CMK (cell line): ENCODE measurements at regions not wholly inside any gene's neighbourhood (a gene's known extent, or its start where the extent isn't known, plus 50 kb on each side); places are given as distances from the start of the nearest gene placed in this dataset.

Experiments
- DNase-seq: peaks from one replicate; pipeline ENCODE4 v3.0.0-alpha.2; 2010; ENCODE audit warnings: low read depth

DNA sequence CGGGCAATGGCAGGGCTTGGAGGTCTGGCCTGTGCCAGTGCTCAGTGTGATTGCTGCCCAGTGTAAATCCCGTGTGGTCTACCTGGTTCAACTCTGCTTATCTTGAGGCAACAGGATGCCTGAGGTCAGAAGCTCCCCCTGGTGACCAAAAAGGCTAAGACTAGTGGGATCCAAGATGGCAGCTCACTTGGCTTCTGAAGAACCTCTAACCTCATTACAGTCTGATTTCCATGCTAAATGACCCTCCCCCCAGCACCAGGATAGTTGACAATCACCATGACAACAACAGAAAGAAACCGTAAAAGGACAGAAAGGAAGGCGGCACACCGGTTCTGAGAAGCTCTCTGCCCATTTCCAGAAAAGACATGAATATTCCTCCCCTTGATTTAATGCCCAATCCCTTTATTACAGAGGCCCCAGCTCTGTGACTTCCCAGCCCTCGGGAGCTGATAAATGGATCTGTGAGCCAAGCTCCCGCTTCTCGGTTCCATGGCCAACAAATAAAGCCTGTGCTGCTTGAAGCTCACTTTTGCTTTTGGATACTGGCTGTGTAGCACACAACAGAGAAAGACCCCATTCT, 398.4 kb downstream of the CTTN start:
- no peak for DNase-seq

DNA sequence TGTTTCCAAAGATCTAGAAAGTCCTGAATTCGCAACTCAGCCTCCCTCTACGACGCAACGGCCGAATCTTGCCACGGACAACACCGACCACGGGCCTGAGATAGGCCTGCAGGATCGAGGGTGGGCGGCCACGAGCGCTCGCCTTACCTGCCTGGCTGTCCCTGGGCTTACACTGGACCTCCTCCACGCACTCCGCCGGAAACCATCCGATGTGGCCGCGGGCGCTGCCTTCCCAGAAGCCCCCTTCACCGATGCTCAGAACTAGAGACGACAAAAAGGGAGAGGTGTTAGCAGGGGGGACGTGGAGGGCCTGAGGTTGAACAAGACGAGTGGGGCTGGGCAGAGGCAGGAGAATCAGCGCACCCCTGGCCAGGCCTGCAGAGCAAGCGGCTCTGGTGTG, 400.0 kb downstream of the CTTN start:
- DNase-seq, result no peak

DNA sequence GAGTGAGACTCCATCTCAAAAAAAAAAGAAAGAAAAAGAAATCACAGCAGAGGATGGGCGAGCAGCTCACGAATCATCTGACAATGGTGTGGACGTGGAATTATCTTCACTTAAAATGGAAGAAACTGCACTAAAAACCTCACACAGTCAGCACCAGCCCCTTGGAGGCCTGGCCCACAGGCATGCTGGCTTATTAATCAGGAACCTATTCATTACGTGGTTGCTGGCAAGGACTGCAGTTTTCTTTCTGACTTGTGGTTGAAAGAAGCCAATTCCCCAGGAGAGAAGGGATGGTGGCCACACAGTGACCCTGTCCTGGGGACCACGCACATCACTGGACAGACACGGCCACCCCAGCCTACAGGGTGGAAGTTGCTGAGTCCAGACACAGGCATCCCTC, 401.1 kb downstream of the CTTN start:
- DNase-seq, result no peak

DNA sequence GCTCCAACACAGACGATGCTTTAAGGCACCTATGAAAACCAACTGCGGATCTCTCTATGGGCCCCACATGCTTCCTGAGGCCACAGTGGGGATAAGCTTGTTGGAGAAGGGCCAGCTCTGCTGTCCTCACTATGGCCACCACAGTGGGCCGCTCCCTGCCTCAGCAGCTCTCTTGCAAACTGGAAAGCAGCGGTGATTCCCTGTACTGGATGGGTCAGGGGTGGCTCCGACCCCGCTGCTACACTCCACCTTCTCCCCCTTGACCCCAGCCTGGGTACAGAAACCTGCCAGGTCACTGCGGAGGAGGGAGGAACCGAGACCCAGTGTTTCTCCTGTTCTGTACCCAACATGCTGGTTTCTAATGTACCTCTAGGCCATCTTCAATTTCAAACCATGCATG, 403.9 kb downstream of the CTTN start:
- DNase-seq, result no peak

DNA sequence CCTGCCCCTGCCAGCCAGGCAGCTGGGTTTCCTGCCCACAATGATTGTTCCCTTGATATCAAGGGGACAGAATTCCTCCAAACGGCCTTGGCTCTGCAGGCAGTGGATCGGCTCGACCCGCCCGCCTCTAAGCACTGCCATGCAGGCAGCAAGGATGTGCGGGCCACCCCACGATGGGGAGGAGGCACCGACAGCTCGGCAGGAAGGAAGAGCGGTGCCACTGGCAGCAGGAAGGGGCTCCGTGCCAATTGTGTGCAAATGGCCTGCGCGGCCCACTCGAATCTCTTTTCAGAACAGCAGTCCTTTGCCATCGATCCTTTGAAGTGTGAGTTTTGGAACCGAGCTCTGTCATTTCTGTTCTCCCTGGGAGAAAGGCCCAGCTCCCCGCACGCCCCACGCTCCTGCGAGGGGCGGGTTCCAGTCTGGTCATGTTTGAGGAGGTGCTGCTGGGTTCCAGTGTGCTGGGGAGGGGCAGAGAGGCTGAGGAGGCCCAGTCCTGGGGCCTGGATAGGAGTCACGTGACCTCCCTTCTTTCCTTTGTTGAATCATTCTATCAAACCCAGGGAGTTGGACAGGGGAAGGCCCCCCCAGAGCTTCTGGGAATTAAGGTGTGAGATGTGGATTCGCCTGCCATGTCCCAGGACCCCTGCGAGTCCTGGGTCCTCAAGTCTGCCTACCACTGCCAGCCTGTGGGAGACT, 406.0 kb downstream of the CTTN start:
- DNase-seq, result no peak

DNA sequence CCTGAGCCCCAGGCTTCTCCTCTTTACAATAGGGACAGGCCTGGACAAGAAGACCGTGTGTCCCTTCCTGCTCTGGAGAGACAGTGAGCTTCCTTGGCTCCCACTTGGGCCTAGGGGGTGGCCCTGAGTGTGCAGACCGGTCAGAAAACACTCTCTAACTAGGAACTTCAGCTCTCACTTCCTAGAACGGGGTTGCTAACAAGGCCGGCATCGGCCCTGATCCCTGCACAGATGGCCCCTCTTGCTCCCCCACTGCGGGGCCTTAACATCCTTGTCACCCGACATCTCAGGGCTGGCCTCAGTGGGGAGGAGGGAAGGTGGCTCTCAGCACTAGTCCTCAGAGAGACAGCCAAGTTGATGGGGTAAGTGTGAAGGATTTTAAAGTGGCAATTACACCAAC, 406.9 kb downstream of the CTTN start:
- no peak for DNase-seq

DNA sequence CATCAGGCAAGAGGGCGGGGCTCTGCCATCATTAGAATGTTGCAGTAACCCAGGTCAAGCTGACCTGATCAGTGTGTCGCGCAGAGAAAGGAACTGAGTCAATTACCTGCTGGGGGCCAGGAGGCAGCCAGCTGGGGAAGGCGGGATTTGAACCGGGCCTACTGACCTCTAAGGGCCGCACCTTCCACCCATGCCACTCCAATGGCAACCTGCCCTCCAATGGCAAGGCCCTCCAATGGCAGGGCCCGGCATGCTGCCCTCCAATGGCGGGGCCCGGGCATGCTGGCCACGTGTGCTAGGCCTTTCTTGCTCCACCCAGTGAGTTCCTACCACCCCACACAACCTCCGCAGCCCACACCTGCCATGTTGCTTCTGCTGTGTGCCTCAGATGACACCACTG, 407.6 kb downstream of the CTTN start:
- DNase-seq, result no peak

DNA sequence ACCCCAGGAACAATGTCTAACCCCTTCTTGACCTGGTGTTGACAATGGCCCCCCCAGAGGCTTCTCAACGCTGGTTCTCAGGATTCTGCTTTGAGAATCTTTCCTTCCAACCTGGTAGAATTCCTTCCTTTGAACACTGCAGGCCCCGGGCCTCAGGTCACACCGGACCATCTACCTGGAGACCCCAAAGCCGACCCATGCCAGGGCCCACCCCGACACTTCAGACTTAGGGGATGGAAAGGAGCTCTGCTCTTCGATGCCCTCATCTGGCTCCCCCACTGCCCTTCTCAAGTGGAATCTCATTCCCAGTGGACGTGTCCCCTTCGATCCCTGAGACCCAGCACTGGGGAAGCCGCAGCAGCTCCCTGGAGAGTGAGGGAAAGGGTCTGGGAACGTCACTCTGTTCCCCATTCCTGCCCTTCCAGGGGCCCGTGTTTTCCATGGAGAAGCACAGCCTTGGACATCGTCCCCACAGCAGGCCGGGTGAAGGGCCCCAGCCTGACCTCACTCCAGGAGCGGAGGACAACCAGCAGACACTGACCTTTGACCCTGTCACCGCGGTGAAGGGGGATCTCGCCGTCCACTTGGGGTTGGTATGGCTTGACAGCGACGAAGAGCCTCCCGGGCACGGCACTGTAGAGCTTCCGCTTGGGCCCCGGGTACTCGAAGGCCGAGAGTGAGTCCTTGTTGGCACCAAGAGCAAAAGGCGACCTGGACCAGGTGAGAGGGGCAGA, 408.3 kb downstream of the CTTN start:
- DNase-seq, result no peak

DNA sequence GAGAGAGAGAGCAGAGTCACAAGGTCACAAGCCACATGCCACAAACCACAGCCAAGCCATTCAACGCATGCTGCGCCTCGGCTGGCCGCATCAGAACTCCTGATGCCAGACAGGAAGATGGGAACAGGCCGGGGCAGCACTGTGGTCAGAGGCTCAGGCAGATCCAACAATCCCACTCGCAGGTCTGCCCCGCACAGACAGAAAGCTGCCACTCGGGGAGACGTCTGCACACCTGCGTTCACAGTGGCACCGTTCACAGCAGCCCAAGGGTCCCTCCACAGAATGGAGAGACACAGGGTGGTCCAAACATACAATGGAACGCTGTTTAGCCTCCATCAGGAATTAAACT, 408.8 kb downstream of the CTTN start:
- no peak for DNase-seq

DNA sequence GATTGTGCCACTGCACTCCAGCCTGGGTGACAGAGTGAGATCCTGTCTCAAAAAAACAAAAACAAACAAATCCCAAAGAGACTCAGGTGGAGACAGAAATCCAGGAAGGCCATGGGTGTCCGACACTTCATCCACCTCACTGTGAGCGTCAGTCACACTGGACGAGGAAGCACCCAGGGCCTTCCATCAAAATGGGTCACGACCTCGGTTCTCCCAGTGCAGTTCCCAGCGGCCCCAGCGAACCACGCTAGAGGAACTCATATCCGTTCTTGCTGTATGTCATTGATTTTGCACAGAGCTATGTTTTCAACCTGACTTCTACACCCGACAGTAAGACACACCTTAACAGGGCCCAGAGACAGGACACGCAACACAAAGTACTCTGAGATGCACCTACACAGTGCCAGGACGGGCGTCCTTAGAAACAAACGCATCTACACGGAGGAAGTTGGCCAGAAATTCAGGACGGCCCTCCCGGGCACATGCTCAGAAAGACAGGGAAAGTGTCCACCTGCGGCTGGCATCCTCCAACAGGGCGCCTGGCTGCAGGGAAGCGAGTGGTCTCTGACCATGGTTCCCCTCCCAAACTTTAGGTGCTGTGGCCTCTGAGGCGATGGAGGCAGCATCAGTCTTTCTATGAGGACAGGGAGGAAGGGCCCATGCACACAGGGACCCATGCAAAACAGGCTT, 410.5 kb downstream of the CTTN start:
- DNase-seq, result no peak

DNA sequence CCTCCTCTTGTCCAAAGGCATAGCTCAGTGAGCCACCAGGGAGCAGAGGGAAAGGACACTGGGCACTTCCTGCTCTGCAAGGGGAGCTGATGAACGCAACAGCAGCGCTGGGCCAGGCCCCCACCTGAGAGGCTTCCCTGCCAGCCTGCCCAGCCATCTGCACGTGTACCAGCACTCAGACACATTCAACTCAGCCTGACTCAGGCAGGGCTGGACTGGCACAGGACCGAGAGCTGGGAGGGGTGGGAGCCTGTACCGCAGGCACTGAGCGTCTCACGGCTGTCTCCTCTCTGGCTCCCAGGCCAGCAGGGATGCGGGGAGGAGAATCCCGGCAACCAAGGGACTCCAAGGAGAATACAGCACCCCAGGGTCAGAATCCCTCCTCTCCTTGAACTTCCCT, 411.8 kb downstream of the CTTN start:
- no peak for DNase-seq

DNA sequence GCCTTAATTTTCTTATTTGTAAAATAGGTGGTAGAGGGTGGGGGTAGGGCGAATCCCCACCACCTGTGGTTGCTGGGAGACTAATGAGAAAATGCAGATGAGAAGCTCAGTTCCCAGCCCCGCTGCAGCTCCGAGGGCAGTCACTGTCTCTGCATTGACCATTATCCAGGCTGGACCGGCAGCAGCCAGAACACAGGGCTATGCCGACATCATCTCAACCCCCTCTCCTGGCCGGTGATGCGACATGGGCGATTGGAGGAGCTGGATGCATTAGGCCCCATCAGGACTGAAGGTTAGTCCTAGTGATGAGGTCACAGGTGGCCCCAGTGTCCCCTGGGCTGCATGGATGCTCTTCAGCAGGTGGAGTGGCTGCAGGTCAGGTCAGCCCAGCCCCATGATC, 412.4 kb downstream of the CTTN start:
- no peak for DNase-seq

DNA sequence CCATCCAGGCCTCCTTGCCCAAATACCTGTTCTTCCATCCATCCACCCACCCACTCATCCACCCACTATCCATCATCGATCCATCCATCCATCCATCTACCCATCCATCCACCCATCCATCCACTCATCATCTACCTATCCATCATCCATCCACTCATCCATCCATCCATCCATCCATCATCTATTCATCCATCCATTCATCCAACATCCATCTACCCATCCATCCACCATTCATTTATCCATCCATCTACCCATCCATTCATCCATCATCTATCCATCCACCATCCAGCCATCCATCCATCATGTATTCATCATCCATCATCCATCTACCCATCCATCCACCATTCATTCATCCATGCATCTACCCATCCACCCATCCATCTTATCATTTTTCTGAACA, 413.2 kb downstream of the CTTN start:
- no peak for DNase-seq

DNA sequence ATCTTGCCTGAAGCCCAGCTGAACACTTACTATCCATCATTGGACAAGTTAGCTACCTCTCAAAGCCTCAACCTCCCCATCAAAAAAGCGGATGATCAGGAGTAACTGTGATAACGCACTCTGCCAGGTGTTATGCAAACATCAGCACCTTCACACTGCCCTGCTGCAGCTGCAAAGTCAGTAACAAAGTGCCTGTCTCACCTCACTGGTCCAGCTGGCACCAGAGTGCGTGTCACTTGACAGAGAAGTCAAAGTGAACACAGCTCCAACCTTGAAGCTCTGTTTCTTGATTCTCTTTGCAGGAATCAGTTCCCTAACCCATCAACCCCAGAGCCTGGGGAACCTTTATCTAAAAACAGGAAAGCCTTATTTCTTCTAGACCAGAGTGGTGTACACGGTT, 413.6 kb downstream of the CTTN start:
- DNase-seq, result no peak

DNA sequence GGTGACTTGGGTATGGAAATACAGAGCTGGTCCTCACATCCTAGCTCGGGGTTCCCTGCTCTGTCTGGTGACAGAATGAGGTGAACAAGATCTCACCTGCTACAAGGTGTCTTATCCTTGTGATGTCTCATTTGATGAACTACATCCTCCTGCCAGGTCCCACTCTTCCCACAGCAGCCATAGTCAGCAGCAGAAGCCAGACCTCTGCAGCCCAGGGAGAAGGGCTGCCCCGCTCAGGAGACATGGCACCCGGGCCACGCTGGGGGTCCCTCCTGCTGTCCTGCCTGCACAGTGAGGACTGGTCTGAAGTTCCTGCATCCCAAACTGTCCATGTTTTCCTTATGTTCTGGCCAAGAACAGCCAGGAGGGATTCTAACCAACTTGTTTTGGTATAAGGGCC, 414.1 kb downstream of the CTTN start:
- DNase-seq, result no peak

DNA sequence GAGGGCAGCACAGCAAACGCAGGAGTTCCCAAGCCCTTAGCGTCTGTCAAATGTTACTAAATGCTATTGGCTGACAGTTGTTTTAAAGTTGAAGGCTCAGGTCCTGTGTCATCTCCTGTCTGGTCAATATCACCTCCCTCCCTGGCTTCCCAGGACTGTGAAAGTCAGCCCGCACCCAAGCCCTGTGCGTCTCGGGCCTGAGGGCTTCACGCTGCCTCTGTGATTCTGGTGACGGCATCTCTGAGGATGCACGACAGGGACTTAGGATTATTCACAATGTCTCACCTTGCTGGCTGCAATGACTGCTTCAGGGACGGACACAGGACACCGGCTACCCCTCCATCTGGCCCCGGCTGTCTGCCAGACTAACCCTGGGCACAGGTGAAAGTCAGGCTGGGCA, 415.3 kb downstream of the CTTN start:
- DNase-seq, result no peak

DNA sequence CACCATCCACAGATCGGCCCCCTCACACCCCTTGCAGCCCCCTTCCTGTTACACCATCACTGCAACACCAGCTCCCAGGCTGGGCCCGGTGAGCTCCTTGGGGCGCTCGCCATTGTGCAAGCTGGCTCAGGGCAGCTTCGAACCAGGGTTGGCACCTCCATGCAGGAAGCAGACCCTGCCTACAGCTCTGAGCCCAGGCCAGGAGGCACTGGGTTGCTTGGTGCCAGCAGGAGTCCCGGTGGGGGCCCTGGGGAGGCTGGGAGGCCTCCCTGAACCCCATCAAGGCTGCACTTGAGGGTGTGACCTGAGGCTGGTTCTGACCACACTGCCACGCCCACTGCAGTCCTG, 417.1 kb downstream of the CTTN start:
- DNase-seq, result no peak

DNA sequence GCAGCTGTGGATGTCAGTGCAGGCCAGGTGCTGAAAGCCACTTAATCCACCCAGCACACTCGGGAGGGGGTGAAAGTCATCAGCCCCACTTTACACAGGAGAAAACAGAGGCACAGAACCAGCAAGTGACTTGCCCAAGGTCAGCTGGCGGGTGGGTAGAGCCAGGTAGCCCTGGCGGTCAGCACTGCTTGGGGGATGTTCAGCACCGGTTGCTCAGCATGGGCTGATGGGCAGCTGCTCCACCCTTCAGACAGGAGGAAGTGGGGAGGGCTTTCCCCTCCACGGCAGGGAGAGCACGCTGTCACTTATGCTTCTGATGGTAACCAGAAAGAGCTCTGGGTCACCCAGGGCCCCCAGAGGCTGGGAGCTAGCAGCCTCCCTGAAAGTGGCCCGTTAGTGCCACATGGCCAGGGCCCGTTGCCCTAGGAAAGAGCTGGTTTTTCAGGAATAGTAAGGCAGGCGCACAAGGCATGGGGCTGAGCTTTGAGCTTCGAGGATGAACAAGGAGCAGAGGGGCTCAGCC, 417.9 kb downstream of the CTTN start:
- no peak for DNase-seq

DNA sequence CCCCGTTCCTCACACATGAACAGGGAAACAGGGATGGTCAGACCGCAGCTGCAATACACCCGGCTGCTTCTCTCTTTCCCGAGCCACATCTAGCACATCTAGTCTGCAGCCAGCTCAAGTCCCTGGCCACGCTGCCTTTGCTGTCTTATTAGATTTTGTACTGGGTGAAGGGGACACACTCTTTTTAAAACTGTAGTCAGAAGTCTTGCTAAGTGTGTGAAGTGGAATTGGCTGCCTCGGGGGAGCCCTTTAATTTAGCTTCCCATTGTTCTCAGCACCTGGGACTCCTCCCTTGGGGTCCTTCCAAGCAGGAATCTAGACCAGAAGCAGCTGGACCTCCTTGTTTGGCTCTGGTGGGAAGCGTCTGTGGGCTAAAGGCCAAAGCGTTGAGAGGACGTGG, 420.0 kb downstream of the CTTN start:
- no peak for DNase-seq

DNA sequence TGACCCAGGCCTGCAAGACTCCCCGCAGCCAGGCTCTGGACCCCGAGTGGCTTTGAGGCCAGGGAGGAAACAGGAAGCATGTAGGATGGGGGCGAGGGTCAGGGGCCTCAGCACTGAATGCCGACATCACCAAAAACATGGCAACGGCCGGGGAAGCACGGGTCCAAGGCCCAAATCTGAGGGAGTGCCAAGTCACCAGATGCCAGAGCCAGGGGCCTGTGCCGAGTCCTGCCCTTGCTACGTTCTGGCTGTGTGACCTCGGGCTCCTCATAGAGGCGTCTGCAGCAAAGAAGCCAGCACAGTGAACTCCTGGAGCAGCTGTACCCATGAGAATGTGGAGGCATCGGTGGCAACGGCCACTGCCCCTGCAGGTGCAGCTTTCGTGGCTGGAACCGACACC, 420.7 kb downstream of the CTTN start:
- DNase-seq, result no peak

DNA sequence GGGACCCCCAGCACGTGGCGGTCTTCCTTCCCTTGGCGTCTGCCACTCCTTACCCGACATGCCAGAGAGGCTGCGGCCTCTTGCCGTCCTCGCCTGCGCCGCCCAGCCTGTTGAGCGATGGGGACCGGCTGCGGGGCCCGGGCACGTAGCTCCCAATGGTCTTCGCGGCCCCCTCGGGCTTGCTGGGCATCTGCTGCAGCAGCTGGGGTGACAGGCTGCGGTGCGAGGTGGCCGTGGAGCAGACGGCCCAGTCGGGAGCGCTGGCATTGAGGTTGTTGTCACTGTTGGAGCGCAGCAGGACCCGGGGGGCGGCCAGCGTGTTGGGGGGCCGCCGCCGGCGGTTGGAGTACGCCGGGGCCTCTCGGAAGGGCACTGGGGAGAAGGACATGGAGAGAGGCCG, 422.0 kb downstream of the CTTN start:
- no peak for DNase-seq

DNA sequence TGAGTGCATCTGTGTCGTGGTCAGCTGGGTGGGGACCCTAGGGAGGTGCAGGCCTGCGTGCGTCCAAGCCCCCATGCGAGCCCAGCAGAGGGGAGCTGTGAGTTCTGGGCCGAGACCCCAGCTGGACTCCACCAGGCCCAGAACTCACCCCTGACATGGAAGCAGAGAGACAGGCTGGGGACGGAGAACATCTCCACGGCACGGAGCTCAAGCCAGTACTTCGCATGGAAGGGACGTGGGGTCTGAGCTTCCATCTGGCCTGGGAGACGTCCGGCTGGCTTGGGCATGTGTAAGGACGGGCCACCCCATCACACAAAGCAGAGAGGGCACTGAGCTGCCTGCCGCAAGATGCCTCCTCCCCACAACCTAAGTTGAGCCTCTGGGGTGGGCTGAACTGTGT, 422.4 kb downstream of the CTTN start:
- DNase-seq, result no peak

DNA sequence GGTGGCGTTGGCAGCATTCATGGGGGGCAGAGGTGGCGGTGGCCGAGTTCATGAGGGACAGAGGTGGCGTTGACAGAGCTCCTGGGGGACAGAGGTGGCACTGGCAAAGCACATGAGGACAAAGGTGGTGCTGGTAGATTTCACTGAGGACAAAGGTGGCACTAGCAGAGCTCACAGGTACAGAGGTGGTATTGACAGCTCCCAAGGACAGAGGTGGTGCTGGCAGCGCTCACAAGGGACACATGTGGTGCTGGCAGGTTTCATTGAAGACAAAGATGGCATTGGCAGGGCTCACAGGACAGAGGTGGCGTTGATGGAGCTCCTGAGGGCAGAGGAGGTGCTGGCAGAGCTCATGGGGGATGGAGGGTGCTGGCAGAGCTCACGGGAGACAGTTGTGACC, 425.4 kb downstream of the CTTN start:
- no peak for DNase-seq
